ENCODE measurements at regions not wholly inside any gene's neighbourhood (a gene's known extent, or its start where the extent isn't known, plus 50 kb on each side); places are given as distances from the start of the nearest gene placed in this dataset.

GRCh38 chr1:29413661-29414060 is 177.3 kb downstream of the PTPRU start:
- H3K4me3 ChIP-seq (IDR thresholded peaks at IDR 0.05; ENCODE audit: insufficient read depth, low read depth, low read length), result no peak overlapping the region
- no peak overlapping the region for H3K9ac ChIP-seq
- no peak overlapping the region for H3K4me2 ChIP-seq
- H2AFZ ChIP-seq (ENCODE audit: low read depth), result no peak overlapping the region
- H3K27ac ChIP-seq, result no peak overlapping the region
- no peak for TF ChIP-seq CTCF (conservative IDR thresholded peaks at IDR 0.05; ENCODE audit: low read depth, low read length)
- H3K79me2 ChIP-seq (ENCODE audit: insufficient read depth, low read depth), result no peaks in the 10 kb centered on the region
- H4K20me1 ChIP-seq (ENCODE audit: insufficient read depth), result no peaks in the 10 kb centered on the region
- no peaks in the 10 kb centered on the region for H3K4me1 ChIP-seq (ENCODE audit: low read depth, poor library complexity, severe bottlenecking)
- H3K27me3 ChIP-seq (ENCODE audit: insufficient read depth, low read depth), result peaks cover 3% of the 10 kb centered on the region; the same call in 1 of the 2 replicates
- H3K36me3 ChIP-seq (ENCODE audit: insufficient read depth), result no peaks in the 10 kb centered on the region

GRCh38 chr1:29412591-29412990 is 176.3 kb downstream of the PTPRU start:
- Histone ChIP-seq H3K9ac (no peak overlapping the region), H3K4me3 (IDR thresholded peaks at IDR 0.05; ENCODE audit: insufficient read depth, low read depth, low read length) (no peak overlapping the region), H3K4me1 (ENCODE audit: low read depth, poor library complexity, severe bottlenecking) (no peaks in the 10 kb centered on the region), H3K27ac (no peak overlapping the region), H3K36me3 (ENCODE audit: insufficient read depth) (no peaks in the 10 kb centered on the region), H4K20me1 (ENCODE audit: insufficient read depth) (no peaks in the 10 kb centered on the region), H3K4me2 (no peak overlapping the region), H2AFZ (ENCODE audit: low read depth) (no peak overlapping the region), H3K79me2 (ENCODE audit: insufficient read depth, low read depth) (no peaks in the 10 kb centered on the region), H3K27me3 (ENCODE audit: insufficient read depth, low read depth) (peaks cover 3% of the 10 kb centered on the region; the same call in 1 of the 2 replicates)
- no peak for TF ChIP-seq CTCF (conservative IDR thresholded peaks at IDR 0.05; ENCODE audit: low read depth, low read length)

- Histone ChIP-seq H3K36me3 (ENCODE audit: insufficient read depth) (no peaks in the 10 kb centered on the region), H2AFZ (ENCODE audit: low read depth) (no peak overlapping the region), H3K9ac (no peak overlapping the region), H3K79me2 (ENCODE audit: insufficient read depth, low read depth) (no peaks in the 10 kb centered on the region), H4K20me1 (ENCODE audit: insufficient read depth) (no peaks in the 10 kb centered on the region), H3K4me3 (IDR thresholded peaks at IDR 0.05; ENCODE audit: insufficient read depth, low read depth, low read length) (no peak overlapping the region), H3K4me2 (no peak overlapping the region), H3K27me3 (ENCODE audit: insufficient read depth, low read depth) (peaks cover 5% of the 10 kb centered on the region; the same call in 1 of the 2 replicates), H3K27ac (no peak overlapping the region), H3K4me1 (ENCODE audit: low read depth, poor library complexity, severe bottlenecking) (no peaks in the 10 kb centered on the region)
- TF ChIP-seq CTCF (conservative IDR thresholded peaks at IDR 0.05; ENCODE audit: low read depth, low read length), result no peak
These were observed 174.2 kb downstream of the PTPRU start for GRCh38 chr1:29410476-29410875.

- Histone ChIP-seq H3K27ac (no peak overlapping the region), H3K4me3 (IDR thresholded peaks at IDR 0.05; ENCODE audit: insufficient read depth, low read depth, low read length) (no peak overlapping the region), H3K79me2 (ENCODE audit: insufficient read depth, low read depth) (no peaks in the 10 kb centered on the region), H3K4me1 (ENCODE audit: low read depth, poor library complexity, severe bottlenecking) (no peaks in the 10 kb centered on the region), H3K27me3 (ENCODE audit: insufficient read depth, low read depth) (peaks cover 5% of the 10 kb centered on the region; the same call in 1 of the 2 replicates), H3K9ac (no peak overlapping the region), H3K36me3 (ENCODE audit: insufficient read depth) (no peaks in the 10 kb centered on the region), H2AFZ (ENCODE audit: low read depth) (no peak overlapping the region), H3K4me2 (no peak overlapping the region), H4K20me1 (ENCODE audit: insufficient read depth) (no peaks in the 10 kb centered on the region)
- TF ChIP-seq CTCF (conservative IDR thresholded peaks at IDR 0.05; ENCODE audit: low read depth, low read length), result no peak
These were observed 173.3 kb downstream of the PTPRU start for GRCh38 chr1:29409616-29410015.

All from KMS-11 (cell line).